H9 (cell line): ENCODE measurements at regions not wholly inside any gene's neighbourhood (a gene's known extent, or its start where the extent isn't known, plus 50 kb on each side); places are given as distances from the start of the nearest gene placed in this dataset.
"Not testable (repeated sequence)": the region's sequence is repeated elsewhere in the genome, so short reads cannot be mapped to it uniquely, and the experiment has no call there.

Source experiments
- DNase-seq: peaks from one replicate; pipeline ENCODE4 v3.0.0-alpha.2; 2017
- H2AFZ ChIP-seq: one replicate; pipeline ENCODE4 v1.6.1; 2013; ENCODE audit warnings: mild to moderate bottlenecking, low read length, control low read depth, moderate library complexity
- H2AK5ac ChIP-seq: 2 replicates; pipeline ENCODE4 v1.6.1; 2013; ENCODE audit warnings: low read length, control low read depth, mixed read lengths; ENCODE audit not compliant: insufficient read length
- H2BK120ac ChIP-seq: one replicate; pipeline ENCODE4 v1.6.1; 2013; ENCODE audit warnings: low read depth, mild to moderate bottlenecking, low read length, control low read depth, inconsistent platforms; ENCODE audit not compliant: poor library complexity, severe bottlenecking
- H2BK12ac ChIP-seq: 2 replicates; pipeline ENCODE4 v1.6.1; 2013; ENCODE audit warnings: low read length, control low read depth, mixed read lengths, low read depth; ENCODE audit not compliant: insufficient read length
- H2BK15ac ChIP-seq: 2 replicates; pipeline ENCODE4 v1.6.1; 2013; ENCODE audit warnings: low read depth, low read length, control low read depth
- H2BK20ac ChIP-seq: one replicate; pipeline ENCODE4 v1.6.1; 2013; ENCODE audit warnings: low read depth, mild to moderate bottlenecking, low read length, control low read depth, inconsistent platforms; ENCODE audit not compliant: poor library complexity, severe bottlenecking
- H2BK5ac ChIP-seq: 2 replicates; pipeline ENCODE4 v1.6.1; 2013; ENCODE audit warnings: low read length, control low read depth, mixed read lengths; ENCODE audit not compliant: insufficient read length
- H3K14ac ChIP-seq: 2 replicates; pipeline ENCODE4 v1.6.1; 2013; ENCODE audit warnings: low read length, control low read depth; ENCODE audit not compliant: insufficient read depth
- H3K18ac ChIP-seq: 2 replicates; pipeline ENCODE4 v1.6.1; 2013; ENCODE audit warnings: low read depth, mild to moderate bottlenecking, mixed read lengths, low read length, control low read depth; ENCODE audit not compliant: insufficient read length
- H3K23ac ChIP-seq: 2 replicates; pipeline ENCODE4 v1.6.1; 2013; ENCODE audit warnings: low read length, control low read depth, mixed read lengths, low read depth; ENCODE audit not compliant: insufficient read length
- H3K23me2 ChIP-seq: 2 replicates; pipeline ENCODE4 v1.6.1; 2013; ENCODE audit warnings: low read depth, mild to moderate bottlenecking, mixed read lengths, low read length, control low read depth; ENCODE audit not compliant: insufficient read length, poor library complexity, severe bottlenecking
- H3K27ac ChIP-seq: 2 replicates; pipeline ENCODE4 v1.5.1; 2013; ENCODE audit warnings: low read length, control low read depth, mixed read lengths, low read depth; ENCODE audit not compliant: insufficient read length
- H3K27me3 ChIP-seq: 2 replicates; pipeline ENCODE4 v1.6.1; 2013; ENCODE audit warnings: low read length, control low read depth, inconsistent platforms; ENCODE audit not compliant: insufficient read depth
- H3K4ac ChIP-seq: 2 replicates; pipeline ENCODE4 v1.6.1; 2013; ENCODE audit warnings: low read depth, mild to moderate bottlenecking, control low read depth, inconsistent platforms, low read length, moderate library complexity
- H3K4me1 ChIP-seq: 2 replicates; pipeline ENCODE4 v1.6.1; 2013; ENCODE audit warnings: low read length, control low read depth, inconsistent platforms; ENCODE audit not compliant: insufficient read depth
- H3K4me2 ChIP-seq: 2 replicates; pipeline ENCODE4 v1.6.1; 2013; ENCODE audit warnings: low read length, control low read depth, mixed read lengths; ENCODE audit not compliant: insufficient read length, insufficient read depth
- H3K56ac ChIP-seq: 2 replicates; pipeline ENCODE4 v1.6.1; 2013; ENCODE audit warnings: low read depth, mild to moderate bottlenecking, mixed read lengths, low read length, control low read depth; ENCODE audit not compliant: insufficient read length
- H3K79me1 ChIP-seq: 2 replicates; pipeline ENCODE4 v1.6.1; 2013; ENCODE audit warnings: low read depth, mild to moderate bottlenecking, moderate library complexity, low read length, control low read depth, inconsistent platforms; ENCODE audit not compliant: insufficient read depth, poor library complexity, severe bottlenecking
- H3K79me2 ChIP-seq: 2 replicates; pipeline ENCODE4 v1.6.1; 2013; ENCODE audit warnings: low read length, control low read depth, inconsistent platforms; ENCODE audit not compliant: insufficient read depth
- H3K9ac ChIP-seq: 2 replicates; pipeline ENCODE4 v1.6.1; 2013; ENCODE audit warnings: low read length, control low read depth, mixed read lengths; ENCODE audit not compliant: insufficient read length; ENCODE audit errors: extremely low read depth
- H3K9me3 ChIP-seq: one replicate; pipeline ENCODE4 v1.6.1; 2013; ENCODE audit warnings: low read depth, low read length, inconsistent platforms; ENCODE audit not compliant: control insufficient read depth
- H3T11ph ChIP-seq: one replicate; pipeline ENCODE4 v1.6.1; 2013; ENCODE audit warnings: mild to moderate bottlenecking, low read length, control low read depth, inconsistent platforms
- H4K20me1 ChIP-seq: one replicate; pipeline ENCODE4 v1.6.1; 2013; ENCODE audit not compliant: control insufficient read depth, insufficient read length, insufficient read depth
- H4K5ac ChIP-seq: 2 replicates; pipeline ENCODE4 v1.6.1; 2013; ENCODE audit warnings: low read depth, mild to moderate bottlenecking, mixed read lengths, low read length, control low read depth; ENCODE audit not compliant: insufficient read length
- H4K8ac ChIP-seq: replicated peaks from 2 replicates; pipeline ENCODE4 v1.6.1; 2013; ENCODE audit warnings: low read length, control low read depth, mixed read lengths, low read depth; ENCODE audit not compliant: insufficient read length
- H4K91ac ChIP-seq: 2 replicates; pipeline ENCODE4 v1.6.1; 2013; ENCODE audit warnings: low read depth, mild to moderate bottlenecking, moderate library complexity, mixed read lengths, low read length, control low read depth; ENCODE audit not compliant: insufficient read length
- H3K27ac Mint-ChIP-seq, 3 experiments: 2 replicates in 2 of 3; 3 replicates in 1 of 3; pipeline ENCODE4 v1.8.0; 2020 to 2021; ENCODE audit warnings: mixed read lengths in 3 of 3, mild to moderate bottlenecking in 1 of 3, moderate library complexity in 1 of 3
- H3K27me3 Mint-ChIP-seq: 2 replicates; pipeline ENCODE4 v1.8.0; 2021; ENCODE audit warnings: low read depth, mild to moderate bottlenecking, moderate library complexity, mixed read lengths
- H3K36me3 Mint-ChIP-seq, 3 experiments: 2 replicates in 2 of 3; 3 replicates in 1 of 3; pipeline ENCODE4 v1.8.0; 2020 to 2021; ENCODE audit warnings: low read depth in 3 of 3, mixed read lengths in 3 of 3; ENCODE audit not compliant: insufficient read depth in 1 of 3
- H3K4me1 Mint-ChIP-seq, 2 experiments: 2 replicates each; pipeline ENCODE4 v1.8.0; 2020; ENCODE audit warnings: mixed read lengths in 2 of 2
- H3K4me3 Mint-ChIP-seq, 2 experiments: 2 replicates in 1 of 2; 3 replicates in 1 of 2; pipeline ENCODE4 v1.8.0; 2020 to 2021; ENCODE audit warnings: mild to moderate bottlenecking in 2 of 2, mixed read lengths in 2 of 2, moderate library complexity in 1 of 2
- H3K9me3 Mint-ChIP-seq, 2 experiments: 2 replicates in 1 of 2; 3 replicates in 1 of 2; pipeline ENCODE4 v1.8.0; 2020; ENCODE audit warnings: mild to moderate bottlenecking in 2 of 2, mixed read lengths in 2 of 2, moderate library complexity in 1 of 2
- CTCF ChIP-seq: fragments of 200-600 bp; sonication (generic); conservative IDR thresholded peaks from 3 replicates; pipeline ENCODE4 v1.8.0; 2021; ENCODE audit warnings: antibody characterized with exemption, mild to moderate bottlenecking
- WGBS: extraction: QIAGEN DNeasy Blood & Tissue Kit; methylation state at CpG from one replicate; pipeline ENCODE4 v1.1.7; 2013; ENCODE audit warnings: missing lambda C conversion rate, low lambda C conversion rate, mixed read lengths; ENCODE audit not compliant: insufficient read length; ENCODE audit errors: extremely low coverage; 5-methylcytosine and 5-hydroxymethylcytosine counted together

DNA sequence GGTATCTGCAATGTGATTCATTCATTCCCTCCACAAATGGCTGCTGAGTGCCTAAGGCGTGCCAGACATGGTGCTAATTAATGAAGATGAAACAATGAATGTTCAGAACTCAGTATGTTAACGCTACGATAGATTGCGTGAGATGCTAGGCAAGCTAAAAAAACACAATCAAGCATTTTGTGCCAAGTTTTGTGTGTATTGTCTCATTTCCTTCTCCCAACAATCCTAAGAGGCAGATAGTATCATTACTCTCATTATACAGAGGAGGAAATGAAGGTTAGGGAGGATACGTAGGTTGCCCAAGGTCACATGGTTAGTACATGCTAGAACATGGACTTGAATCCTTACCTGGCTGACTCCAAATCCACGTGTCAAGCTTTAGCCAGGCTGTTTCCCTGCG is 264.4 kb downstream of the EFCAB11 start:
- Histone ChIP-seq H4K20me1 (no peaks in the 10 kb centered on the region), H3T11ph (no peak overlapping the region), H3K23ac (no peak overlapping the region), H3K27me3 (no peaks in the 10 kb centered on the region), H3K4me1 (no peaks in the 10 kb centered on the region), H3K79me1 (no peaks in the 10 kb centered on the region), H3K9ac (no peak overlapping the region), H2BK12ac (no peak overlapping the region), H2AFZ (no peak overlapping the region), H4K8ac (no peak overlapping the region), H3K79me2 (no peaks in the 10 kb centered on the region), H2BK20ac (no peak overlapping the region), H2AK5ac (no peak overlapping the region), H2BK15ac (no peak overlapping the region), H3K18ac (no peak overlapping the region), H3K14ac (no peak overlapping the region), H3K9me3 (no peaks in the 10 kb centered on the region), H2BK120ac (no peak overlapping the region), H4K91ac (no peak overlapping the region), H3K4me2 (no peak overlapping the region), H2BK5ac (no peak overlapping the region), H3K23me2 (no peaks in the 10 kb centered on the region), H3K4ac (no peak overlapping the region), H4K5ac (no peak overlapping the region), H3K27ac (no peak overlapping the region), H3K56ac (no peak overlapping the region)
- no peak overlapping the region for H3K4me3 Mint-ChIP-seq
- peaks cover 0 to 2% (median 0%) of the 10 kb centered on the region in 3 experiments; a peak in 2 of 7 replicates for H3K36me3 Mint-ChIP-seq
- H3K27me3 Mint-ChIP-seq = peaks cover 2% of the 10 kb centered on the region; the same call in 1 of the 2 replicates
- no peak overlapping the region for H3K27ac Mint-ChIP-seq
- DNase-seq = no peak
- no peak for TF ChIP-seq CTCF
- no CpG with 5 or more reads among the region's 7 CpGs for WGBS
- H3K9me3 Mint-ChIP-seq = peaks cover 2 to 3% of the 10 kb centered on the region in 2 experiments; a peak in 4 of 5 replicates
- H3K4me1 Mint-ChIP-seq = no peaks in the 10 kb centered on the region

DNA sequence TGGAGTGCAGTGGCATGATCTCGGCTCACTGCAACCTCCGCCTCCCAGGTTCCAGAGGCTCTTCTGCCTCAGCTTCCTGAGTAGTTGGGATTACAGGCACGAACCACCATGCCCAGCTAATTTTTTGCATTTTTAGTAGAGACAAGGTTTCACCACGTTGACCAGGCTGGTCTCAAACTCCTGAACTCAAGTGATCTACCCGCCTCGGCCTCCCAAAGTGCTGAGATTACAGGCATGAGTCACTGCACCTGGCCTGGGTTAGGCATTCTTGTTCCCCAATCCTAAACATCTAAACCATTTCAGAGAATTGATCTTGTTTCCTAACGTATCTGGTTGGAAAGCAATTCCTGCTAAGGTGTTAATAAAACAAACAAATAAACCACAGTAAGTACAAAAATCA is 264.8 kb downstream of the EFCAB11 start:
- H2AK5ac ChIP-seq, H2BK5ac ChIP-seq, H3K18ac ChIP-seq, H3K14ac ChIP-seq, H3K27me3 ChIP-seq, H2BK120ac ChIP-seq, H3K4me1 ChIP-seq, H2BK12ac ChIP-seq, H2AFZ ChIP-seq, H3K4me2 ChIP-seq, H3K79me2 ChIP-seq, H3K9me3 ChIP-seq, H3K23me2 ChIP-seq, H4K8ac ChIP-seq, H3K56ac ChIP-seq, H3K4me3 Mint-ChIP-seq, H3K27ac Mint-ChIP-seq, H3K36me3 Mint-ChIP-seq, H3K9me3 Mint-ChIP-seq, H4K5ac ChIP-seq, H3K9ac ChIP-seq, H3K79me1 ChIP-seq, H3K4ac ChIP-seq, H2BK20ac ChIP-seq, H3K27me3 Mint-ChIP-seq, H3K4me1 Mint-ChIP-seq, H4K20me1 ChIP-seq, H2BK15ac ChIP-seq, H3T11ph ChIP-seq, H3K23ac ChIP-seq, DNase-seq, H3K27ac ChIP-seq, H4K91ac ChIP-seq: not testable (repeated sequence)
- no CpG with 5 or more reads among the region's 7 CpGs for WGBS
